ENCODE measurements at regions not wholly inside any gene's neighbourhood (a gene's known extent, or its start where the extent isn't known, plus 50 kb on each side); places are given as distances from the start of the nearest gene placed in this dataset.

GRCh38 chr2:8067784-8068336 is 614.0 kb upstream of the ID2 start:
- Histone ChIP-seq H2BK12ac (ENCODE audit: insufficient read length, low read depth, low read length) (no peak overlapping the region), H3K23me2 (ENCODE audit: insufficient read length, low read depth, low read length, poor library complexity, severe bottlenecking) (no peaks in the 10 kb centered on the region), H2AFZ (ENCODE audit: low read length) (no peak overlapping the region), H4K20me1 (ENCODE audit: control insufficient read depth, insufficient read depth, insufficient read length) (no peaks in the 10 kb centered on the region), H2BK120ac (ENCODE audit: low read depth, low read length, poor library complexity, severe bottlenecking) (no peak overlapping the region), H2BK5ac (ENCODE audit: insufficient read length, low read length) (no peak overlapping the region), H3K4me2 (ENCODE audit: insufficient read depth, insufficient read length, low read length) (no peak overlapping the region), H4K91ac (ENCODE audit: insufficient read length, low read depth, low read length) (no peak overlapping the region), H3K18ac (ENCODE audit: insufficient read length, low read depth, low read length) (no peak overlapping the region), H3K79me1 (ENCODE audit: insufficient read depth, low read depth, low read length, poor library complexity, severe bottlenecking) (no peaks in the 10 kb centered on the region), H2BK20ac (ENCODE audit: low read depth, low read length, poor library complexity, severe bottlenecking) (no peak overlapping the region), H3K27me3 (ENCODE audit: insufficient read depth, low read length) (no peaks in the 10 kb centered on the region), H2AK5ac (ENCODE audit: insufficient read length, low read length) (no peak overlapping the region), H3K23ac (ENCODE audit: insufficient read length, low read depth, low read length) (no peak overlapping the region), H3K9ac (ENCODE audit: extremely low read depth, insufficient read length, low read length) (no peak overlapping the region), H3K14ac (ENCODE audit: insufficient read depth, low read length) (no peak overlapping the region), H3K4me1 (ENCODE audit: insufficient read depth, low read length) (no peaks in the 10 kb centered on the region), H4K8ac (replicated peaks; ENCODE audit: insufficient read length, low read depth, low read length) (no peak overlapping the region), H3K56ac (ENCODE audit: insufficient read length, low read depth, low read length) (no peak overlapping the region), H2BK15ac (ENCODE audit: low read depth, low read length) (no peak overlapping the region), H3K9me3 (ENCODE audit: control insufficient read depth, low read depth, low read length) (no peaks in the 10 kb centered on the region), H4K5ac (ENCODE audit: insufficient read length, low read depth, low read length) (no peak overlapping the region), H3K27ac (ENCODE audit: insufficient read length, low read depth, low read length) (no peak overlapping the region), H3T11ph (ENCODE audit: low read length) (no peak overlapping the region), H3K4ac (ENCODE audit: low read depth, low read length) (no peak overlapping the region), H3K79me2 (ENCODE audit: insufficient read depth, low read length) (no peaks in the 10 kb centered on the region)
- H3K4me1 Mint-ChIP-seq = peaks cover under 1% of the 10 kb centered on the region in 2 experiments; a peak in 3 of 4 replicates
- H3K36me3 Mint-ChIP-seq (ENCODE audit: insufficient read depth in 1 of 3, low read depth in 3 of 3) = peaks cover 0 to 9% (median 7%) of the 10 kb centered on the region in 3 experiments; a peak in 3 of 7 replicates
- H3K4me3 Mint-ChIP-seq = no peak overlapping the region
- WGBS (ENCODE audit: extremely low coverage, insufficient read length, low lambda C conversion rate) = no CpG with 5 or more reads among the region's 15 CpGs
- H3K27ac Mint-ChIP-seq = no peak overlapping the region
- H3K9me3 Mint-ChIP-seq = peaks cover 5 to 9% of the 10 kb centered on the region in 2 experiments; a peak in 4 of 5 replicates
- peaks cover 6% of the 10 kb centered on the region for H3K27me3 Mint-ChIP-seq (ENCODE audit: low read depth)
- no peak for TF ChIP-seq CTCF (conservative IDR thresholded peaks at IDR 0.05)
- no peak for DNase-seq

All from H9 (cell line).